A673 (cell line): ENCODE measurements at regions not wholly inside any gene's neighbourhood (a gene's known extent, or its start where the extent isn't known, plus 50 kb on each side); places are given as distances from the start of the nearest gene placed in this dataset.

ENCODE experiments used
- BruUV-seq: library from RNA; stranded (reverse); fragments of 400-500 nt; replicated peaks from 2 replicates; lab custom pipeline; 2021; lab: Mats Ljungman, UMichigan
- CTCF ChIA-PET: fragments of 300-600 bp; sonication (Branson Sonifier 250); formaldehyde crosslinking; loops from one replicate; lab custom pipeline; 2022; ENCODE audit warnings: antibody characterized with exemption; lab: Charles Lee
- POLR2A ChIA-PET: fragments of 300-600 bp; sonication (Branson Sonifier 250); formaldehyde crosslinking; loops from one replicate; lab custom pipeline; 2022; ENCODE audit warnings: antibody characterized with exemption; ENCODE audit not compliant: low non-redundant PET; lab: Charles Lee
- DNase-seq: peaks from one replicate; pipeline ENCODE4 v3.0.0-alpha.2; 2015; ENCODE audit warnings: low spot score
- H3K27ac ChIP-seq: fragments of 200-600 bp; sonication (generic); 2 replicates; pipeline ENCODE4 v1.5.1; 2016; ENCODE audit warnings: mixed run types, low read depth, mild to moderate bottlenecking, mixed read lengths, antibody characterized with exemption, low read length; ENCODE audit not compliant: poor library complexity, severe bottlenecking
- H3K27me3 ChIP-seq: fragments of 200-600 bp; sonication (generic); replicated peaks from 2 replicates; pipeline ENCODE4 v1.6.1; 2017; ENCODE audit warnings: mixed run types, low read depth, mild to moderate bottlenecking, mixed read lengths, antibody characterized with exemption, low read length; ENCODE audit not compliant: insufficient read depth, poor library complexity
- H3K36me3 ChIP-seq: fragments of 200-600 bp; sonication (generic); 2 replicates; pipeline ENCODE4 v1.6.1; 2016; ENCODE audit warnings: mixed run types, mild to moderate bottlenecking, mixed read lengths, antibody characterized with exemption, low read length; ENCODE audit not compliant: insufficient read depth, poor library complexity, severe bottlenecking
- H3K4me1 ChIP-seq: fragments of 200-600 bp; sonication (generic); 2 replicates; pipeline ENCODE4 v1.6.1; 2017; ENCODE audit warnings: mixed run types, mild to moderate bottlenecking, mixed read lengths, antibody characterized with exemption, low read length; ENCODE audit not compliant: insufficient read depth, poor library complexity, severe bottlenecking
- H3K4me3 ChIP-seq: fragments of 200-600 bp; sonication (generic); 2 replicates; pipeline ENCODE4 v1.5.1; 2016; ENCODE audit warnings: low read depth, mixed run types, mild to moderate bottlenecking, mixed read lengths, low read length; ENCODE audit not compliant: poor library complexity, severe bottlenecking
- H3K9me3 ChIP-seq: fragments of 200-600 bp; sonication (generic); 2 replicates; pipeline ENCODE4 v1.6.1; 2016; ENCODE audit warnings: mixed run types, low read depth, mild to moderate bottlenecking, mixed read lengths, antibody characterized with exemption, low read length; ENCODE audit not compliant: poor library complexity, severe bottlenecking
- EZH2 ChIP-seq: fragments of 200-600 bp; sonication (generic); IDR thresholded peaks from 2 replicates; pipeline ENCODE4 v1.6.1; 2017; ENCODE audit warnings: borderline replicate concordance, low read depth, mild to moderate bottlenecking, mixed read lengths, antibody characterized with exemption, low read length; ENCODE audit not compliant: poor library complexity, severe bottlenecking
- intact Hi-C: fragments of 100-400 bp; cut with micrococcal nuclease; formaldehyde crosslinking; loops from one replicate; pipeline ENCODE4 v1.10.0; 2022; ENCODE audit not compliant: unreplicated experiment
- TF ChIP-seq, protein P1 (sequence below): fragments of 300-800, 200-600 bp; sonication (generic); conservative IDR thresholded peaks from 2 replicates; pipeline ENCODE4 v1.5.1; 2017; ENCODE audit warnings: low read depth, mild to moderate bottlenecking, antibody characterized with exemption, low read length, moderate library complexity, mixed read lengths

DNA sequence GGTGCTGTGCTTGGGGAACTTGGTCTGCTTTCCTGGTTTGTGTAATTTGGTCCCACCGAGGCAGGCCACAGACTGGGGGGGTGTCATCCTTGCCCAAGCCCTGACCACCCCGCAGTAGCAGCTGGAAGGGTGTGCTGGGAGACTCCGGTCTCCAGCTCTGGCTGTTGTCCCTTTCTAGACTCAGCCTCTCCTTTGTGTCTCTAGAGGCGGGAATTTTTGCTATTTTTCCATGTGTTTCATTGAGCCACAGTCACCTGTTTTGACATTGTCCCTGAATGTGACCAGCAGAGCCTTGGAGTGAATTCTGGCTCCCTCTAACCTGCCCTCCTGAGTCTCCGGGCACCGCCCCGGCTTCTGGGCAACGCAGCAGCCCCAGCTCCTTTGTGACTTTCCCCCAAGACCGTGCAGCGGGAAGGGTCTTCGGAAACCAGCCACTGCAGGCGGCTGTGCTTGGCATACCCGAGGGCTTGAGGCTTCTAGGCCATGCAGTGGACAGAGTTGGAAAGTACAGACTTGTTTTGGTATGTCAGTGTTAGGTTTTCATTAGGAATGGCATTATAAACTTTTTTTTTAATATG, 98.6 kb downstream of the TNFAIP2 start:
- no peak for DNase-seq
- H3K36me3 ChIP-seq = no peaks in the 10 kb centered on the region
- CTCF ChIA-PET = no interaction called here
- BruUV-seq = no TSS peak
- POLR2A ChIA-PET = no interaction called here
- no peaks in the 10 kb centered on the region for H3K4me1 ChIP-seq
- TF ChIP-seq, protein P1, sequence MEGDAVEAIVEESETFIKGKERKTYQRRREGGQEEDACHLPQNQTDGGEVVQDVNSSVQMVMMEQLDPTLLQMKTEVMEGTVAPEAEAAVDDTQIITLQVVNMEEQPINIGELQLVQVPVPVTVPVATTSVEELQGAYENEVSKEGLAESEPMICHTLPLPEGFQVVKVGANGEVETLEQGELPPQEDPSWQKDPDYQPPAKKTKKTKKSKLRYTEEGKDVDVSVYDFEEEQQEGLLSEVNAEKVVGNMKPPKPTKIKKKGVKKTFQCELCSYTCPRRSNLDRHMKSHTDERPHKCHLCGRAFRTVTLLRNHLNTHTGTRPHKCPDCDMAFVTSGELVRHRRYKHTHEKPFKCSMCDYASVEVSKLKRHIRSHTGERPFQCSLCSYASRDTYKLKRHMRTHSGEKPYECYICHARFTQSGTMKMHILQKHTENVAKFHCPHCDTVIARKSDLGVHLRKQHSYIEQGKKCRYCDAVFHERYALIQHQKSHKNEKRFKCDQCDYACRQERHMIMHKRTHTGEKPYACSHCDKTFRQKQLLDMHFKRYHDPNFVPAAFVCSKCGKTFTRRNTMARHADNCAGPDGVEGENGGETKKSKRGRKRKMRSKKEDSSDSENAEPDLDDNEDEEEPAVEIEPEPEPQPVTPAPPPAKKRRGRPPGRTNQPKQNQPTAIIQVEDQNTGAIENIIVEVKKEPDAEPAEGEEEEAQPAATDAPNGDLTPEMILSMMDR = no peak
- no peak for TF ChIP-seq EZH2
- intact Hi-C loops = no loop called here
- no peaks in the 10 kb centered on the region for H3K27me3 ChIP-seq
- no peak overlapping the region for H3K4me3 ChIP-seq
- H3K9me3 ChIP-seq = no peaks in the 10 kb centered on the region
- H3K27ac ChIP-seq = no peak overlapping the region

DNA sequence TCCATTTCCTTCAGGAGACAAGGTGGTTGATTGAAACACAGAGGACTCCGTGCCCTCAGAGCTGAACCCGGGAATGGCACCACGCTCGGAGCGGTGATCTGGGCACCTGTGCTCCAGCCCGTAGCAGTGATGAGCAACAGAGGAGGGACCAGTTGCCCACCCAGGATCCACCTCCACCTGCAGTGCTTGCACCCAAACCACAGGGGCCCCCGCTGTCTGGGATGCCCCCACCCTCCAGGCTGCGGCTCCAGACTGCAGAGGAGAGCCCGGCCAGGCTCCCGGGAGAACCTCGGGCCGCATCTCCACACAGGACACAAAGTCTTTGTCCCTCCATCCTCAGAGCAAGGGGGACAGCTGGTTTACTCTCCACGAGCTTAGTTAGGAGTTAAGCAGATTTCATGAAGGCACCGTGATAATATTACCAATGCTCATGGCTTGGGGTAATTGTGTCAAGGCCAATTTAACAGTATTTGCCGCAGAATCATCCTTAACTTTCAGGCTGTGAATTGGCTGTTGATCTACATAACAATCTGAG, 100.6 kb downstream of the TNFAIP2 start:
- BruUV-seq = no TSS peak
- no peak for DNase-seq
- no peaks in the 10 kb centered on the region for H3K36me3 ChIP-seq
- ChIA-PET CTCF (no interaction called here), POLR2A (interaction anchor here (0.7 kb wide), 1 partner anchor 176 kb away, joined by 6 read pairs; no protein-coding TSS in a partner anchor)
- no peak overlapping the region for H3K27ac ChIP-seq
- TF ChIP-seq EZH2 = no peak
- TF ChIP-seq, protein P1 = no peak
- intact Hi-C loops = no loop called here
- H3K4me3 ChIP-seq = no peak overlapping the region
- no peaks in the 10 kb centered on the region for H3K27me3 ChIP-seq
- no peaks in the 10 kb centered on the region for H3K4me1 ChIP-seq
- no peaks in the 10 kb centered on the region for H3K9me3 ChIP-seq

DNA sequence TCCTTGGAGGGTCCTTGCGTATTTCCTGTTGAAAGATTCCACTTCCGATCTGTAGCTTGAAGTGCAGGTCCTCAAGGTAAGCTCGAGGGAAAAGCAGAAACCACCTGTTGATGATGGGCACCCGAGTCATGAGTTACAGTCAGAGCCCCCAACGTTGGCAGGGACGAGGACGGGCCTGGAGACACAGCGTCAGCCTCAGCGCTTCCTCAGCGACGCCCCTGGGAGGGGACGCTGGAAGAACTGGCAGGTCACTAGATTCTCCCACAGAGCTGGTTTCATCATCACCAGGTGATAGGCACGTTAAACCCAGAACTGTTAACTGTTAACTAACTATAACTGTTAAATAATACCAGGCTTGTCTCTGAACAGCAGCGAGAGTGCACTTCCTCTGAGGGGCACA, 101.8 kb downstream of the TNFAIP2 start:
- no TSS peak for BruUV-seq
- TF ChIP-seq EZH2 = no peak
- TF ChIP-seq, protein P1 = no peak
- H3K27ac ChIP-seq = no peak overlapping the region

More for the DNA sequence above, 101.8 kb downstream of the TNFAIP2 start:
- H3K4me3 ChIP-seq = no peak overlapping the region
- H3K4me1 ChIP-seq = no peaks in the 10 kb centered on the region
- DNase-seq = no peak
- intact Hi-C loops = no loop called here
- CTCF ChIA-PET = no interaction called here
- no peaks in the 10 kb centered on the region for H3K9me3 ChIP-seq
- H3K27me3 ChIP-seq = no peaks in the 10 kb centered on the region
- POLR2A ChIA-PET = no interaction called here
- no peaks in the 10 kb centered on the region for H3K36me3 ChIP-seq
